ENCODE measurements at regions not wholly inside any gene's neighbourhood (a gene's known extent, or its start where the extent isn't known, plus 50 kb on each side); places are given as distances from the start of the nearest gene placed in this dataset.

- Histone ChIP-seq H3K4me3 (ENCODE audit: control insufficient read depth in 2 of 3, extremely low read depth in 1 of 3, insufficient read depth in 2 of 3, low read depth in 1 of 3, low read length in 3 of 3) (no peak overlapping the region), H3K9me3 (ENCODE audit: control insufficient read depth, low read depth, low read length) (no peaks in the 10 kb centered on the region), H3K36me3 (ENCODE audit: control insufficient read depth in 2 of 2, extremely low read depth in 1 of 2, insufficient read depth in 2 of 2, low read length in 2 of 2) (no peaks in the 10 kb centered on the region), H3K9ac (ENCODE audit: control insufficient read depth, extremely low read depth, insufficient read depth, low read length) (no peak overlapping the region), H4K20me1 (ENCODE audit: control insufficient read depth, extremely low read depth, insufficient read depth, low read length) (no peaks in the 10 kb centered on the region), H3K4me1 (ENCODE audit: control insufficient read depth, extremely low read depth, insufficient read depth, low read length) (no peaks in the 10 kb centered on the region), H3K79me2 (ENCODE audit: control insufficient read depth, insufficient read depth, low read length) (no peaks in the 10 kb centered on the region), H3K27ac (ENCODE audit: control insufficient read depth, insufficient read depth, low read length) (no peak overlapping the region), H3K9me1 (ENCODE audit: control insufficient read depth, extremely low read depth, insufficient read depth, low read length) (no peaks in the 10 kb centered on the region), H3K4me2 (ENCODE audit: control insufficient read depth, extremely low read depth, insufficient read depth, low read depth, low read length) (no peak overlapping the region), H3K27me3 (ENCODE audit: control insufficient read depth, extremely low read depth, insufficient read depth, low read length) (no peaks in the 10 kb centered on the region), H2AFZ (ENCODE audit: control insufficient read depth, low read length) (no peak overlapping the region)
- dilution Hi-C loops (cut with MboI; ENCODE audit: extremely low pct_ligation_motif_present, low sequenced_read_pairs), result no loop called here
- no peak for DNase-seq (ENCODE audit: low read depth, low spot score)
- FAIRE-seq, result no peak
- TF ChIP-seq CTCF (optimal IDR thresholded peaks at IDR 0.05 in 1 of 3, IDR thresholded peaks at IDR 0.05 in 1 of 3, conservative IDR thresholded peaks at IDR 0.05 in 1 of 3; ENCODE audit: extremely low read depth in 1 of 3, insufficient read depth in 2 of 3, low read length in 3 of 3) (no peak), EZH2 (IDR thresholded peaks at IDR 0.05; ENCODE audit: low read length) (no peak)
These were observed 384.2 kb downstream of the CGGBP1 start for GRCh38 chr3:87674397-87675161.

GRCh38 chr3:87673132-87673531, 385.7 kb downstream of the CGGBP1 start:
- no peaks in the 10 kb centered on the region for H3K36me3 ChIP-seq (ENCODE audit: control insufficient read depth in 2 of 2, extremely low read depth in 1 of 2, insufficient read depth in 2 of 2, low read length in 2 of 2)
- no peak overlapping the region for H3K4me3 ChIP-seq (ENCODE audit: control insufficient read depth in 2 of 3, extremely low read depth in 1 of 3, insufficient read depth in 2 of 3, low read depth in 1 of 3, low read length in 3 of 3)
- H4K20me1 ChIP-seq (ENCODE audit: control insufficient read depth, extremely low read depth, insufficient read depth, low read length), result no peaks in the 10 kb centered on the region
- H3K4me1 ChIP-seq (ENCODE audit: control insufficient read depth, extremely low read depth, insufficient read depth, low read length), result no peaks in the 10 kb centered on the region
- dilution Hi-C loops (cut with MboI; ENCODE audit: extremely low pct_ligation_motif_present, low sequenced_read_pairs), result no loop called here
- no peaks in the 10 kb centered on the region for H3K9me1 ChIP-seq (ENCODE audit: control insufficient read depth, extremely low read depth, insufficient read depth, low read length)
- no peak overlapping the region for H3K9ac ChIP-seq (ENCODE audit: control insufficient read depth, extremely low read depth, insufficient read depth, low read length)
- no peaks in the 10 kb centered on the region for H3K27me3 ChIP-seq (ENCODE audit: control insufficient read depth, extremely low read depth, insufficient read depth, low read length)
- no peak overlapping the region for H2AFZ ChIP-seq (ENCODE audit: control insufficient read depth, low read length)
- FAIRE-seq, result no peak
- no peaks in the 10 kb centered on the region for H3K9me3 ChIP-seq (ENCODE audit: control insufficient read depth, low read depth, low read length)
- TF ChIP-seq CTCF (optimal IDR thresholded peaks at IDR 0.05 in 1 of 3, IDR thresholded peaks at IDR 0.05 in 1 of 3, conservative IDR thresholded peaks at IDR 0.05 in 1 of 3; ENCODE audit: extremely low read depth in 1 of 3, insufficient read depth in 2 of 3, low read length in 3 of 3) (no peak), EZH2 (IDR thresholded peaks at IDR 0.05; ENCODE audit: low read length) (no peak)
- DNase-seq (ENCODE audit: low read depth, low spot score), result no peak
- no peak overlapping the region for H3K27ac ChIP-seq (ENCODE audit: control insufficient read depth, insufficient read depth, low read length)
- no peaks in the 10 kb centered on the region for H3K79me2 ChIP-seq (ENCODE audit: control insufficient read depth, insufficient read depth, low read length)
- H3K4me2 ChIP-seq (ENCODE audit: control insufficient read depth, extremely low read depth, insufficient read depth, low read depth, low read length), result no peak overlapping the region

Data from keratinocyte (primary cell).